Vagina (tissue), 2 donors: ENCODE measurements at regions not wholly inside any gene's neighbourhood (a gene's known extent, or its start where the extent isn't known, plus 50 kb on each side); places are given as distances from the start of the nearest gene placed in this dataset.
A peak's percentile ranks its signal among the peaks of the same experiment; 100 is the strongest.

ENCODE experiments used
- DNase-seq, 2 donors: peaks; one replicate each; pipeline ENCODE4 v3.0.0-alpha.2; 2017; ENCODE audit errors: extremely low spot score in 2 of 2
- H3K27ac ChIP-seq: fragments of 200-600 bp; sonication (generic); one replicate; pipeline ENCODE4 v1.5.1; 2019
- H3K27me3 ChIP-seq: fragments of 200-600 bp; sonication (generic); one replicate; pipeline ENCODE4 v1.5.1; 2019
- H3K36me3 ChIP-seq, 2 donors: fragments of 200-600 bp; sonication (generic); one replicate each; pipeline ENCODE4 v1.5.1; 2017 to 2019
- H3K4me1 ChIP-seq: fragments of 200-600 bp; sonication (generic); one replicate; pipeline ENCODE4 v1.5.1; 2019
- H3K4me3 ChIP-seq, 2 donors: fragments of 200-600 bp; sonication (generic); 1 replicate in 1 of 2; 2 replicates in 1 of 2; pipeline ENCODE4 v1.5.1; 2016 to 2019
- H3K9me3 ChIP-seq: fragments of 200-600 bp; sonication (generic); one replicate; pipeline ENCODE4 v1.5.1; 2019
- CTCF ChIP-seq, 3 experiments: fragments of 450-650 bp in 2 of 3; fragments of 200-600 bp in 1 of 3; sonication (generic) in 1 of 3; IDR thresholded peaks; one replicate each; pipeline ENCODE4 v1.5.1; 2017 to 2019; ENCODE audit warnings: antibody characterized with exemption in 3 of 3, mild to moderate bottlenecking in 2 of 3, moderate library complexity in 2 of 3
- POLR2A ChIP-seq, 2 donors: fragments of 450-650 bp; IDR thresholded peaks; one replicate each; pipeline ENCODE4 v1.6.1; 2017; ENCODE audit warnings: antibody characterized with exemption in 2 of 2, mild to moderate bottlenecking in 2 of 2, moderate library complexity in 2 of 2
- POLR2AphosphoS5 ChIP-seq, 2 donors: sonication (generic); formaldehyde crosslinking; IDR thresholded peaks; one replicate each; pipeline ENCODE4 v1.9.0; 2017; ENCODE audit warnings: antibody characterized with exemption in 2 of 2, mild to moderate bottlenecking in 2 of 2, low read depth in 1 of 2; ENCODE audit not compliant: insufficient read depth in 1 of 2
- intact Hi-C: fragments of 100-400 bp; cut with DNase I; formaldehyde crosslinking; loops from one replicate; pipeline ENCODE4 v1.15.1; 2023

GRCh38 chr7:12809476-12809875 is 122.0 kb downstream of the ARL4A start:
- Histone ChIP-seq H3K4me1 (no peaks in the 10 kb centered on the region), H3K36me3 (no peaks in the 10 kb centered on the region), H3K27me3 (no peaks in the 10 kb centered on the region), H3K4me3 (no peak overlapping the region), H3K9me3 (no peaks in the 10 kb centered on the region), H3K27ac (no peak overlapping the region)
- intact Hi-C loops: no loop called here
- no peak for DNase-seq
- TF ChIP-seq POLR2AphosphoS5 (IDR thresholded peaks at IDR 0.05; ENCODE audit: insufficient read depth in 1 of 2, low read depth in 1 of 2): no peak
- TF ChIP-seq POLR2A (IDR thresholded peaks at IDR 0.05): no peak
- TF ChIP-seq CTCF (IDR thresholded peaks at IDR 0.05): no peak

DNA sequence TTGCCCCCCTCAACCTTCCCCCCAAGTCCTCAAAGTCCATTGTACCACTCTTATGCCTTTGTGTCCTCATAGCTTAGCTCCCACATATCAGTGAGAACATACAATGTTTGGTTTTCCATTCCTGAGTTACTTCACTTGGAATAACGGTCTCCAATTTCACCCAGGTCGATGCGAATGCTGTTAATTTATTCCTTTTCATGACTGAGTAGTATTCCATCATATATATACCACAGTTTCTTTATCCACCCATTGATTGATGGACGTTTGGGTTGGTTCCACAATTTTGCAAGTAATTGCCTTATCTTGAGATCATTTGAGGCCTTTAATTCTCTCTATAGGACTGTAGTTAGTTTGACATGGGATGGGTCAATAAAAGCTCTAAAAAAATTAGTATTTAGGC is 124.7 kb downstream of the ARL4A start:
- no peak for DNase-seq
- Histone ChIP-seq H3K36me3 (no peaks in the 10 kb centered on the region), H3K27ac (no peak overlapping the region), H3K4me1 (no peaks in the 10 kb centered on the region), H3K9me3 (no peaks in the 10 kb centered on the region), H3K27me3 (no peaks in the 10 kb centered on the region), H3K4me3 (no peak overlapping the region)
- intact Hi-C loops: no loop called here
- no peak for TF ChIP-seq POLR2AphosphoS5 (IDR thresholded peaks at IDR 0.05; ENCODE audit: insufficient read depth in 1 of 2, low read depth in 1 of 2)
- TF ChIP-seq POLR2A (IDR thresholded peaks at IDR 0.05): no peak
- no peak for TF ChIP-seq CTCF (IDR thresholded peaks at IDR 0.05)

DNA sequence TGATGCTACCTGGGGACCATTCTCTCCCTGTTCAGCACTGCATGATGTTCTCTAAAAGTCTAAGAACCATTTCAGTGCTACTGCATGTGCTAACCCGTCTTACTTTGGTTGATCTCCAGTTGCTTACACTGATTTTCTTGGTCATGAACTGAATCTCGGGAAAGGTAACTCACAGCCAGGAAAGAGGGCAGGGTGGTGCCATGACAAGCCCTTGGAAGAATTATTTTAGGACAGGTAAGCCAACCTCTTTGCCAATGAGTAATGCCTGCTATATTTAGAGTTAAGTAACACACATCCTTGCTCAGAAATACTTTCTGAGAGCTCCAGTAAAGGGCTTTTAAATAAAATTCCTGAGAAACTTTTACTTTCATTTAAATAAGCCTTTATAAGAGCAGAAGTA is 126.7 kb downstream of the ARL4A start:
- TF ChIP-seq CTCF (IDR thresholded peaks at IDR 0.05): no peak
- TF ChIP-seq POLR2AphosphoS5 (IDR thresholded peaks at IDR 0.05; ENCODE audit: insufficient read depth in 1 of 2, low read depth in 1 of 2): peak in 1 of 2 donors; percentile 60
- DNase-seq: no peak
- Histone ChIP-seq H3K4me1 (no peaks in the 10 kb centered on the region), H3K36me3 (no peaks in the 10 kb centered on the region), H3K9me3 (no peaks in the 10 kb centered on the region), H3K27ac (no peak overlapping the region), H3K4me3 (no peak overlapping the region), H3K27me3 (no peaks in the 10 kb centered on the region)
- intact Hi-C loops: no loop called here

- Histone ChIP-seq H3K4me1 (no peaks in the 10 kb centered on the region), H3K27me3 (no peaks in the 10 kb centered on the region), H3K36me3 (no peaks in the 10 kb centered on the region), H3K9me3 (no peaks in the 10 kb centered on the region), H3K4me3 (no peak overlapping the region), H3K27ac (no peak overlapping the region)
- intact Hi-C loops: no loop called here
- DNase-seq: no peak
- TF ChIP-seq POLR2A (IDR thresholded peaks at IDR 0.05) (no peak), CTCF (IDR thresholded peaks at IDR 0.05) (no peak), POLR2AphosphoS5 (IDR thresholded peaks at IDR 0.05; ENCODE audit: insufficient read depth in 1 of 2, low read depth in 1 of 2) (no peak)
Observed at GRCh38 chr7:12814828-12815227, 127.4 kb downstream of the ARL4A start.

DNA sequence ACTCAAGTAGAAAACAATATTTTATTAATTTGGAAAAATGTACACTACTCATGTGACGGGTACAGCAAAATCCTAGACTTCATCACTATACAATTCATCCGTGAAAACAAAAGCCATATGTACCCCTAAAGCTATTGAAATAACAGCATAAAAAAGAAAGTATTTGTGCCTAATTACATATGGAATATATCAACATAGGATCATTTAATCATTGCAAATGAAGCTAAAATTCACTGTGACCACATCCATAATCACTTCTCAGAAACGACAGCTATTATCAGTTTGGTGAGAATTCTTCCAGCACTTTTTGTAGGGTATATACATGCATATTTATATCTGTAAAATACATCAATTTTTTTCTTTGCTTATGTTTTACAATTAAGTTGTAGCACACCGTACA is 128.0 kb downstream of the ARL4A start:
- no peak overlapping the region for H3K27ac ChIP-seq
- H3K4me1 ChIP-seq: no peaks in the 10 kb centered on the region
- H3K36me3 ChIP-seq: no peaks in the 10 kb centered on the region
- no peaks in the 10 kb centered on the region for H3K27me3 ChIP-seq
- intact Hi-C loops: no loop called here
- DNase-seq: no peak
- no peaks in the 10 kb centered on the region for H3K9me3 ChIP-seq
- TF ChIP-seq POLR2AphosphoS5 (IDR thresholded peaks at IDR 0.05; ENCODE audit: insufficient read depth in 1 of 2, low read depth in 1 of 2) (no peak), POLR2A (IDR thresholded peaks at IDR 0.05) (no peak), CTCF (IDR thresholded peaks at IDR 0.05) (no peak)
- no peak overlapping the region for H3K4me3 ChIP-seq
